ENCODE measurements at regions not wholly inside any gene's neighbourhood (a gene's known extent, or its start where the extent isn't known, plus 50 kb on each side); places are given as distances from the start of the nearest gene placed in this dataset.

- TF ChIP-seq RCOR1 (conservative IDR thresholded peaks at IDR 0.05; ENCODE audit: low read depth, low read length) (no peak), CTCF (IDR thresholded peaks at IDR 0.05 in 2 of 3, conservative IDR thresholded peaks at IDR 0.05 in 1 of 3; ENCODE audit: control insufficient read depth in 2 of 3, extremely low read depth in 1 of 3, insufficient read depth in 1 of 3, low read depth in 3 of 3, low read length in 3 of 3) (no peak), CREB1 (IDR thresholded peaks at IDR 0.05; ENCODE audit: low read depth) (no peak)
Measured at GRCh38 chr5:51039424-51040329, 343.6 kb upstream of the ISL1 start.

Data from GM12878 (cell line).